Breast epithelium (tissue), 3 donors: ENCODE measurements at regions not wholly inside any gene's neighbourhood (a gene's known extent, or its start where the extent isn't known, plus 50 kb on each side); places are given as distances from the start of the nearest gene placed in this dataset.

Experiments
- CTCF ChIP-seq, 3 donors: fragments of 450-650 bp; IDR thresholded peaks; one replicate each; pipeline ENCODE4 v1.5.1; 2016 to 2017; ENCODE audit warnings: antibody characterized with exemption in 3 of 3, mild to moderate bottlenecking in 3 of 3, moderate library complexity in 3 of 3
- POLR2A ChIP-seq: fragments of 450-650 bp; IDR thresholded peaks from one replicate; pipeline ENCODE4 v1.6.1; 2016; ENCODE audit warnings: antibody characterized with exemption, mild to moderate bottlenecking, moderate library complexity
- POLR2AphosphoS5 ChIP-seq, 3 donors: sonication (generic); formaldehyde crosslinking; IDR thresholded peaks; one replicate each; pipeline ENCODE4 v1.6.1; 2017; ENCODE audit warnings: antibody characterized with exemption in 3 of 3

GRCh38 chr10:52965509-52965908 is 192.9 kb upstream of the MBL2 start:
- TF ChIP-seq CTCF (IDR thresholded peaks at IDR 0.05) (no peak), POLR2A (no peak), POLR2AphosphoS5 (IDR thresholded peaks at IDR 0.05) (no peak)
